Astrocyte of the cerebellum (primary cell): ENCODE measurements at regions not wholly inside any gene's neighbourhood (a gene's known extent, or its start where the extent isn't known, plus 50 kb on each side); places are given as distances from the start of the nearest gene placed in this dataset.

Experiments used
- DNase-seq: peaks from one replicate; pipeline ENCODE4 v3.0.0-alpha.2; 2011; ENCODE audit warnings: low read depth
- H3K4me3 ChIP-seq: 2 replicates; pipeline ENCODE4 v1.5.1; 2011; ENCODE audit warnings: mild to moderate bottlenecking, low read depth, low read length, moderate library complexity
- CTCF ChIP-seq: IDR thresholded peaks from 2 replicates; pipeline ENCODE4 v1.5.1; 2012; ENCODE audit warnings: low read length, low read depth, moderate library complexity, mild to moderate bottlenecking; ENCODE audit errors: missing control alignments
- in situ Hi-C: cut with HindIII; loops from 2 replicates; pipeline ENCODE4 v1.10.0; 2017; ENCODE audit warnings: low sequenced_read_pairs

GRCh38 chr2:49219741-49220140 is 65.4 kb upstream of the FSHR start:
- no peak for TF ChIP-seq CTCF
- H3K4me3 ChIP-seq = no peak overlapping the region
- in situ Hi-C loops = no loop called here
- no peak for DNase-seq

GRCh38 chr2:49210191-49210590 is 55.9 kb upstream of the FSHR start:
- in situ Hi-C loops = no loop called here
- H3K4me3 ChIP-seq = no peak overlapping the region
- no peak for TF ChIP-seq CTCF
- DNase-seq = no peak

GRCh38 chr2:49207204-49207603 is 52.9 kb upstream of the FSHR start:
- TF ChIP-seq CTCF = no peak
- DNase-seq = no peak
- H3K4me3 ChIP-seq = no peak overlapping the region
- in situ Hi-C loops = no loop called here
